HG03521 (cell line): ENCODE measurements at regions not wholly inside any gene's neighbourhood (a gene's known extent, or its start where the extent isn't known, plus 50 kb on each side); places are given as distances from the start of the nearest gene placed in this dataset.

ENCODE experiments used
- ATAC-seq: cut with Tn5 transposase; IDR thresholded peaks from one replicate; pipeline ENCODE4 v1.9.1; 2021; ENCODE audit warnings: mild to moderate bottlenecking, moderate library complexity; ENCODE audit not compliant: unreplicated experiment

DNA sequence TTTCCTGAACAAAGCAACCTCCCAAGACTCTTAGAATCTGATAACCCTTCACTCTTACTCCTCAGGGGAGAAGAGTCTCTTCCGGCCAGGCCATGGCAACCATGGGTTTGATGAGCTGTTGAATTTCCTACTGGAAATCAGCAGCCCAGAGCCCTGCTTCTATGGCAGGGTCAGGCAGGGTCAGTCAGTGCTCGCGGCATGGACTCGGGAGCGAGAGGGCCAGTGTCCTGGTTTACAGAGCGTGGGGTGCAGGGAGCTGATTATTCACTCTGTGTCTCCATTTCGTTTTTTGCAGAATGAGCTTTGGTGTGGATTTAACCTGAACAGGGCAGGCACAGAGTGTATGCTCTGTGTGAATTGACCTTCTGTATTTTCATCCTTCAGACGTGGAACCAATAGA lies 340.6 kb upstream of the SFSWAP start:
- no peak for ATAC-seq

DNA sequence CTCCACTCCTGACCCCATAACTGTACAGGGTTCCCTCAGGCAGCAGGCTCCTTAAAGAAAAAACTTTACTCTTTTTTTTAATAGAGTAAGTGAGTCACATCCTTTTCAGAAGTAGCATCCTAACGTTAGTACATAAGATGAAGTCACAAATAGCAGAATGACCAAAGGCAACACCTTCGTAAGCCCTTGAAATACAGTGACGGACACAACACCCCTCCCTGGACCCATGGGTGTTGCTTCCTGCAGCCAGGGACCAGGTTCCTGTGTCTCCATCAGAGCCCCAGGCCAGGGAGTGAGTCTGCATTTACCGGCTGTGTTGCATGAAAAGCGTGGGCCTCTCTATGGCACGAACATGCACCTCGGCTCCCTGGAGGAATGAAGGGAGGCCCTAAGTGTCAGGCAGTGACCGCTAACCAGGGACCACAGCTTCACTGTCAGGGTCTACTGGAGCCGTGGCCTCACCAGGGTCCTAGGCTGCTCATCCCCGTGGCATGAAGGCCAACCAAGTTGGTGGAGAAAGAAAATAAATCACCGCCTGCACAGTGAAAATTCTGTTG lies 340.0 kb upstream of the SFSWAP start:
- ATAC-seq: no peak

DNA sequence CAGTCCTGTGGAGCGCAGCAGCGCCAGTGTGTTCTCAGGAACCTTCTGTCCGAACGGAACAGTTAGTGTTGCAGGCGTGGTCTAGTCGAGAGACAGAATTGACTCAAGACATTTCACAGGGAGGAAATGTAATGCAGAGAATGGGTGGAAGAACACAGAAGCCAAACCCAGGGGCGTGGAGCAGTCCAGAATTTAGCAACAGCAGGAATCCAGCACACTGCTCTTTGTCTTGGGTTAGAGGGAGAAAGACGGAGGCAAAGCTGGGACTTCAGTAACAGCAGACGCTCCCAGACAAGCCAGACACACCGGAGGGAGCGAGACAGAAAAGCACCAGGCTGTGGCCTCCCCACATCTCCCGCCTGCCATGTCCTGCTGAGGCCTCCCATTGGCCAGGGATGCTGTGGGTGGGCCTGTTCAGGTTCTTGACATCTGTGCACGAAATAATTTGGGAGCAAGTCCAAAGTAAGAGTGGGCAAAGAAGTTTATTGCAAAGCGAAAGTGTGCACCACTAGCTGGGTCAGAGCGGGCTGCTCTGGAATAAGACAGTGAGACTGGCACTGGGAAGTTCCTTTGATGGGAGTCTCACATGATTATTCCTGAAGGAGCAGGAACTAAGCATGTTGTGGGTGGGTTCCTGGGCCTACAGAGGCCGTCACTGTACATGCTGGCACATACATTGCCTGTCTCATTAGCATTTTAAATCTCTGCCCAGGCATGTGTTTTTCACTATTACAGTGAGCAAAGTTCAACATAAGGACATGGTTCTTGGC lies 339.3 kb upstream of the SFSWAP start:
- ATAC-seq: no peak

DNA sequence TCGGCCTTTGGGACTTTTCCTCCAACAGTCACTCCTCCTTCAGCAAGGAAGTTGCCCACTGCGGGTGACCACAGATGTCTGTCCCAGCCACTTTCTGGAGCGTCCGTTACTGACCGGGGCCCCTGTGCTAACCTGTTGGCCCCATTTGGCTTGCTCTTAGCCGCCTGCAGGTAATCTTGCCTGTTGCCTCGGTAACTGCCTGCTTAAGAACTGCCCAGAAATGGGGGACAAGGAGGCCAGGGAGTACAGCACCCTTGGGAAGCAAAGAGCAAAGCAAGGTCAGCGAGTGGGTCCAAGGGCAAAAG lies 338.8 kb upstream of the SFSWAP start:
- ATAC-seq: no peak

DNA sequence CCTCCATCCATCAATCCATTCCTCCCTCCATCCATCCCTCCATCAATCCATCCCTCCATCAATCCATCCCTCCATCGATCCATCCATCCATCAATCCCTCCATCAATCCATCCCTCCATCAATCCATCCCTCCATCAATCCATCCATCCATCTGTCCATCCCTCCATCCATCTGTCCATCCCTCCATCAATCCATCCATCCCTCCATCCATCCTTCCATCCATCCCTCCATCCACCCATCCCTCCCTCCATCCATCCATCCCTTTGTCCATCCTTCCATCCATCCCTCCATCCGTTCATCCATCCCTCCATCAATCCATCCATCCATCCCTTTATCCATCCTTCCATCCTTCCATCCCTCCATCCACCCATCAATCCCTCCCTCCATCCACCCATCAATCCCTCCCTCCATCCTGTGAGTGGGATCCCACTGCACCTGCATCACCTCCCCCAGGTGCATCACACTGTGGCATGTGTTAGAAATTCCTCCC lies 338.1 kb upstream of the SFSWAP start:
- ATAC-seq: no peak

DNA sequence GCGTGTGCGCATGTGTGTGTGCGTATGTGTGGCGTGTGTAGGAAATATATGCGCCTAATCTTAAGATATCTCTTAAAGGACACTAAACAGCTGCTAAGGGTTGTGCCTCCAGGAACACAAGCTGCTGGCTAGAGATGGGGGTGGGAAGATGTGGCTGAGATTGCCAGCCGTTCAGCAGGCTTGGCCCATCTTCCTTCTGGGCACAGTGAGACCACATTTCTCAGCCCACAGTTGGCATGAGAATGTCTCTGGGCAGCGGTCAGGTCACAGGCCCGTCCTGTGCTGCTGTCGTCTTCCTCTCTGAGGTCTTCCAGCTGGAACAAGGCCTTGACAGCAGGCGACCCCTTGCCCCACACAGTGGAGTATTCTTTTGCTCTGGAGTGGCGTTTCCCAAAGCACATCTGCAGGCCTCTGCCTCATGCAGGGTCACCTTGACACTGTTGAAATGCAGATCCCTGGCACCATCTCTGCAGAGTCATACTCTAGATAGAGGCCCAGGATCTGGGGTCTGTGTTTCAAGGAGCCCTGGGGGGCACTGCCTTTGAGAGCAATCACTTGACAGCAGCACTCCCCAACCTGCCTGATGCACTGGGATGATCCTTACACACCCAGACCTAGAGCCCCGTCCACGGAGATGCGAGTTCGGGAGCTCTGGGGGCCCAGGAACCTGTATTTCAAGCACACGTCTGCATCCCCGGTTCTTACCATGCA lies 335.5 kb upstream of the SFSWAP start:
- ATAC-seq: no peak

DNA sequence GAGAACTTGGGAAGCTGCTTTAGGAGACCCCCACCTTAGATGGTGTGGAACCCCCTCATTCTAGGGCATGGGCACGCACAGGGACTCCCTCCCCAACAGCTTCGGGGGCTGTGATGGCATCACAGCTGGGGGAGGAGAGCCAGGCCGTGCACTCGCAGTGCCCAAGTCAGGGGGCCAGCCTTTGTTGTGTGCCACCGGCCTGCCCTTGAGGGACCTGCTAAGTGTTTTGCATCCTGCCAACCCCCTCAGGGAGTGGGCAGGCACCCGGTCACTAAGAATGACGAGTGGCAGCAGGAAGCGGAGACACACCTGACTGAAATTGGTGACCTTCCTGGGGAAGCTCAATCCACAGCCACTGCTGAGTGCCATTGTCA lies 334.9 kb upstream of the SFSWAP start:
- ATAC-seq: no peak

DNA sequence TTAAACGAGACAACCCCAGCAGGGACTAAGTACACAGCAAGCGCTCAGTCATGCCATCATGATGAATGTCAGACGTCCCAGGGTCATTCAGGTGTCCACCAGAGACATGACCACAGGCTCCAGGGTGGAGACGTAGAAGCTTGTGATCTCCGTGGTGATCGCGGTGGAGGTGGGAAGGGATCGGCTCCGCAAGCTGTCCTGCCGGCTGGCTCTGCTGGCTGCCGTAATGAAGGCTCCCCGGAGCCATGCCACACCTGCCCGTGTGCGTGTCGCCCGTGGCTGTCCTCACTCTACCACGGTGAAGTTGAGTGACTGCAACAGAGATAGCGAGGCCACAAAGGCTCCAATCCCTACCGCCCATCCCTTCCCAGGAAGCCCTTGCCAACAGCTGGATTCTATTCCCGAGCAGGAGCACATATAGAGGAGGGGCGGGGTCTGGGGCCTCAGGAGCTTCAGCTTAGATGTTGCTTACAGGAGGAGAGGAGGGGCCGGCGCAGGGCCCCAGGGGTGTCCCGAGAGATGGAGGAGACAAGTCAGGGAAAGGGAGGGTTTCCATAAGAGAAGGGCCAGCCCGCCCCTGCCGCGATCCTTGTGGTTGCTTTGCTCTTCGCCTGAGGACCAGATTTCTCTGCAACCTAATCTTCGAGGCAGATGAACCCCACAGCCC lies 332.6 kb upstream of the SFSWAP start:
- ATAC-seq: no peak

DNA sequence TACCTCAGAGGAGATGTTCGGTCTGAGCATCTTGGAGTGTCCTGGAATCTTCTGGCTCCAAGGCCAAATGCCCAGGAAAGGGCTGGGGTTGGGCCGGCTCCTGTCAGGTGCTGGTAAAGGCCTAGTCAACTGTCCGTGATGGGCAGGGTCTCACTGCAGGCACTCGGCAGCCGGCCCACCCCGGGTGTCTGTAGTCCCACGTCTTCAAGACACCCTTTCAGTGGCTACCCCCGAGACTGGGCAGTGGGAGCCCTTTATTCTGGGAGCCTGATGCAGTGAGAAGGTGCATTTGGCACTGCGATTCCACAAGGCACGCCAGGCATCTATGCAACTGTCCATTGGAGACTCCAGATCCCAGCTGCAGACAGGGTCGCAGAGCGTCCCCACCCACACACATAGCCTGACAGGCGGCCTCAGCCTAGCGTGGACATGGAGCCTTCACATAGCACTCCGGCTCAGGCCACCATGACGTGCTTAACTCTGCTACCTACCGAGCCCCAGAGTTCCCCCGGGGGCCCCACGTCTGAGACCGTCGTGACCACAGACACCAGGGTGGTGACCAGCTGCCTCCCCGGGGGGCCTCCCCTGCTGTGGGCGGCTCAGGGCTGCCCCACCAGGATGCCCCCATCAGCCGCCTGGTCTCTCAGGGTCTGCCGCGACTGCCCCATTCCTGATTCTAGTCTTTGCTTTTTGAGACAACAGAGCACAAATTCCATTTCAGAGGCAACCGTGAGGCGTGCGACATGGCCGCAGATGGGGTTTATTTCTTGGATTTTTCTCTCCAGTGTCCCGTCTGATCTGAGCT lies 331.8 kb upstream of the SFSWAP start:
- ATAC-seq: no peak

DNA sequence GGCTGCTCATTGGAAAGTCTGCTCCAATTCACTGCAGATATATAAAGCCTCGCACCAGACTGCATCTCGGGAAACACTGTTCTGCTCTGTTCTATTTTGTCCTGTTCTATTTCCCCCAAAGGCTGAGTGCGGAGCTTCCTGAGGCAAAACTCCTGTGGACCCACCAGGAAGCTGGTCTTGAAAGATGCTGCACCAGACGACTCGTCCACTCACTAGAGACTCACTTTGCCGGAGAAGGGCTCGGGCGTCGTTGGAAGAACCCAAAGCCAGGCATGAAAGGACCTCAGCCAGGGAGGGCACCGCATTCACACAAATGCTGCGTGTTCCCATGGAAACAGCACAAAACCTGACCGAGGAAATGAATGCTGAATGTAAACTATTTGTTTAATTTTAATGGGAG lies 331.2 kb upstream of the SFSWAP start:
- no peak for ATAC-seq

DNA sequence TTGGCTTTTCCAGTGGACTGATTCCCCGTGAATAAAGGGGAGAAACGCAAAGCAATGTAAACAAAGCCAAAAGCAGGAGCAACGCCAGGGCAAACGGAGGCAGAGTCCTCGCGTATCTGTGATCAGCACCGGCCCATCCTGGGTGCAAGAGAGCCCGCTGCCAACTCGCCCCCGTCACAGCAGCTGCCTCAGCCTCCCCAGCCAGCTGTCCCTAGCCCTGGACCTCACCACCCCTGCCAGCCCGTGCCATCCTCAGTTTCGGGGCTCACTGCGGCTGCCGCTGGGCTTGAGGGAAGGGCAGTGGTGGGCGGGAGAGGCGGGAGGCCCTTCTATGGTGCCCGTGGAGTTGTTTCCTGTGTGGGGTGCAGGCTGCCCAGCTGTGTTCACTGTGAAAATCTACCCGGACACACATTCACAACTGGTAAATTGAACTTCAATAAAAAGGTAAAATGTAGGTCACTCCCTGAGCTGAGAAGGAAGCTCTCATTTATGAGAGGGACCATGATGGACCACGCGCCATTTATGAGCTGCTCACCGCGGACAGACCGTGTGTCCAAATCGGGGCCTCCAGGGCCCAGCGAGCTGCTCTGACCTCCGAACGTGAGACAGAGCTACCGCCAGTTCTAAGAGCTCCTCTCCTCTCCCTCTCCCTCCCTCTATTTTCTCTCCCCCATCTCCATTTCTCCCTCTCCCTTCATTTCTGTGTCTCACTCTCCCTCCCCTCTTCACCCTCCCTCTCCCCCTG lies 330.5 kb upstream of the SFSWAP start:
- ATAC-seq: no peak

DNA sequence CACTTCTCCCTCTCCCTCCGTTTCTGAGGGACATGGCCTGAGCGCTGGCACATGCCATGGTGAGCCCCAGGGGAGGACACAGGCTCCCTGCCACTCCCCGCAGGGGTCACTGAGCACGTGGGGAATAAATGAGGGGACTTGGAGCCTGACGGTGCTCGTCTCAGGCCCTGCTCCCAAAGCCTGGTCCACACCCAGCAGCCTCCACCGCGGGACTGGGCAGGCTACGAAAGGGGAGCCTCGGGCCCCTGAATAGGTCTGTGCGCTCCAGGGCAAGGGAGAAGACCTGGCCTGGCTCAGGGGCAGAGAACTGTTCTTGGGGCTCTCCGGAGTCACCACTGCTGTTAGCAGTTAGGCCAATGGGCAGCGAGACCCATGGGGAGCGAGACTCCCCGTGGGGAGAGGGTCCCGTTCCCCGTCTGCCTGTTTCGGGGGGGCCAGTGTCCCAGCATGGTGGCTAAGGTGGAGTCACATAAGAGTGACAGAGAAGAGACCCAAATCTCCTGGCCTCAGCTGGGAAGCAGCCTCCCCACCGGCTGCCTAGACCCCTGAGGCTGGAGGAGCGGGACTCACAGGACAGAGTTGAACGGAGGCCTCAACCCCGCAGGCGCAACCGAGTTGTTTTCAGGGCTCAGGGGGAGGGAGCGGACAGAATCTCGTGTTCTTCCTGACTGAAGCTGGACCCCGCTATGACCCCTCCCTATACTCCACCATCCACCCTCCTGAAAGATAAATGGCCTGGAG lies 329.8 kb upstream of the SFSWAP start:
- ATAC-seq: no peak

DNA sequence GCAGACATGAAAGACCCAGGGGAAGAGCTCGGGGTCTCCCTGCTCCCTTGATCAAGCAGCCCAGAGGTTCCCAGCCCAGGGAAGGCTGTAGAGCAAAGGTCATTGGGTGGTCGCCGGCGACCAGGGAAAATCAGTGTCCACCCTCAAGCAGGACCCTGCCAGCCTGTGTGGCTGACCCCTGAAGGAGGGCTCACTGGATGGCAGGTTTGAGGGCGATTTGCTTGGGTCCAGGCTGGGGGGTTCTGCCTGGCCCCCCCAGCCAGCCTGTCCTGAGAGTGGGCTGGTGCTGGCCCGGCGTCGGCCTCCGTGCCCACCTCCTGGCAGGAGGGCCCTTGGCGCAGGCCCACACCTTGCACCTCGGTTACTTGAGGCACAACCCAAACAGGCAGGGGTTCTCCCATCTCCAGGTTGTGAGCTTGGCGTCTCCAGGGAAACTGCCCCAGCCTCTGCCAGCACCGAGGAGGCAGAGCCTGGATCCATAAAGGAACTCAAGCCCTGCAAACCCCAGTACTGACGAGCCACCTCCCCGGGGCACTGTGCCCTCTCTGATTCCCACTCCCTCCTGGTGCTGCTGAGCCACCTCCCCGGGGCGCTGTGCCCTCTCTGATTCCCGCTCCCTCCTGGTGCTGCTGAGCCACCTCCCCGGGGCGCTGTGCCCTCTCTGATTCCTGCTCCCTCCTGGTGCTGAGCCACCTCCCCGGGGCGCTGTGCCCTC lies 329.0 kb upstream of the SFSWAP start:
- no peak for ATAC-seq

DNA sequence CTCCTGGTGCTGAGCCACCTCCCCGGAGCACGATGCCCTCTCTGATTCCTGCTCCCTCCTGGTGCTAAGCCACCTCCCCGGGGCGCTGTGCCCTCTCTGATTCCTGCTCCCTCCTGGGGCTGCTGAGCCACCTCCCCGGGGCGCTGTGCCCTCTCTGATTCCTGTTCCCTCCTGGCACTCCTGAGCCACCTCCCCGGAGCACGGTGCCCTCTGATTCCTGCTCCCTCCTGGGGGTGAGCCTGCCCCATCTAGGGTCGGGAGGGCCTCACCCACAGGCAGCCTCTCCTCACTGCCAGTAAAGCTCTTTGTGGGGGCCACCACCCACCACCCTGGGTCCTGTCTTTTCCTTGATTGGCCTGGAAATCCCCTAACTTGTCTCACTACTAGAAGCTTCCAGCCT lies 327.6 kb upstream of the SFSWAP start:
- ATAC-seq: no peak

DNA sequence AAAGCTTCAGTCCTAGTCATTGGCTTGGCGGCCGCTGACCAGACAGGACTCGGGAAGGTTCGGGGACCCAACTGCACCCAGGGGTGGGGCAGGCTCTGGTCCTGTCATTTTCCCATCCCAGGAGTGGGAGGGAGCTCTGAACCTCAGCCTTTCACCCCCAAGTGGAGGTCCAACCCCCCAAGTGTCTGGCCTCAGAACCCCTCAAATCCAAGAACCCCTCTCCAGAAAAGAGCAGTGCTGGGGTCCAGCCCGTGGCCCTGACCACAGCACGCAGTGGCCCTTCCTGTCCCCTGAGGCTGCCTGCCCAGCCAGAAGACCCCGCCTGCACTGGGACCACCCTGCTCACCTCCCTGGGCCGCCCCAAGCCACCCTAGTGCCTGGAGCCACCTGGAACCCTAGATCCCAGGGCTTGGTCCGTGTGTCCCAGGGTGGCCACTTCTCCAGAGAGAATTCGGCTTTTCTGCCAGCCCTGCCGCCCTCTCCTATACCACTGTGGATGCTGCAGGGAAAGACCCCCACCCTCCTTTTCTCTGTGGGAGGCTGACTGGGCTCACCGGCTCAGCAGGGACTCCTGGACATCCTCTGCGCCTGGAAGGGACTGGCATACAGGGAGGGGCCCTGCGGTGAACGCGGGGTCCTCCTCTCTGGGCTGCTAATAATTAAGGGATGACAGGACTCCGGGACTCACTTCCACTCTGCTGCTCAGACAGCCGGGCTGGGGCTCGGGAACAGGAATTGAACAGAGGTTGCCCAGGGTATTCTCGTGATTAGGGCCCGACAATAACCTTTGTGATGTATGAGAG lies 326.9 kb upstream of the SFSWAP start:
- ATAC-seq: no peak

DNA sequence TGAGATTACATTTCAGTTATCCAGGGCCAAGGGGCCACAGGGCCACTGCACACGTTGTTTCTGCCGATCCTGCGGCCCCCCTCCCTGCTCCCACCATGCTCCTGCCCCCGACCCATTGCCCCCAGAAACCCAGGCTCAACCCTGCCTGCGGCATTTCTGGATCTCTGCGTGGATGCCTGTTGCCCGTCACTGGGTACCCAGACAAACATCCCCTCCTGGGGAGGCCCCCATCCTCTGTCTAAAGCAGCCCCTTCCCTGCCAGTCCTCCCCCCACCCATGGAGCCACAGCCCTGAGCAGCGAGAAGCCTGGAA lies 326.4 kb upstream of the SFSWAP start:
- ATAC-seq: no peak

DNA sequence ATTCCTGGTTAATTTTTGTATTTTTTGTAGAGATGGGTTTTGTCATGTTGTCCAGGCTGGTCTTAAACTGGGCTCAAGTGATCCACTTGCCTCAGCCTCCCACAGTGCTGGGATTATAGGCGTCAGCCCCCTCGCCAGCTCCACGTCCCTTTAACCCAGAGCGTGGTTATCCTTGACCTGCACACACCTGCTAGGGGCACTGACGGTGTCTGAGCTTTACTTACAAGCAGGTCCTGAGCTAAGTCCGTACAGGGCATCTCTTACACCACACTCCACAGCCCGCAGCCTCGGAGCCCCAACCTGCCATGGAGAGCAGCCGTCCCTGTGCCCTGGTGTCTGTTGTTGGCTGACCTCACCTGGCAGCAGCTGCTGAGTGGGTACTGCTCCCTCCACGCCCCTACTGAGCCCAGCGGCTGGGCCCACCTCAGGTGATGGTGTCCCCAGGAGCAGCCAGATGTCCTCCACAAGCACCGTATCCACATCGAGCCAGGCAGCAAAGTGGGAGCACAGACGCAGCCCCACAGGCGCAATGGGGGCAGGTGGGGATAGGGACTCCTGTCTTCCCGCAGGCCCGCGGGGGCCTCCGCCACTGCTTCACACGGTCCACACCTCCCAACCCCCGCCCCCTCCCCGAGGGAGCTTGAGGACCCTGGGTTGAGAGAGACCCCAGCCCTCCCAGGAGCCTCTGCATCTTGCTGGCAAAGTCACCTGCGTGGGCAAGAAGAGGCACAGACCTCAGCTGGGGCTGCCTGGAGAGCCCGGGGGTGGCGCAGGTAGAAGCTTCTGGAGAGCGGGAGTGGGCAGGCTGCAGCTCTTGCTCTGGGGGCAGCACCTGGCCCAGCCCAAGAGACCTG lies 325.4 kb upstream of the SFSWAP start:
- no peak for ATAC-seq

DNA sequence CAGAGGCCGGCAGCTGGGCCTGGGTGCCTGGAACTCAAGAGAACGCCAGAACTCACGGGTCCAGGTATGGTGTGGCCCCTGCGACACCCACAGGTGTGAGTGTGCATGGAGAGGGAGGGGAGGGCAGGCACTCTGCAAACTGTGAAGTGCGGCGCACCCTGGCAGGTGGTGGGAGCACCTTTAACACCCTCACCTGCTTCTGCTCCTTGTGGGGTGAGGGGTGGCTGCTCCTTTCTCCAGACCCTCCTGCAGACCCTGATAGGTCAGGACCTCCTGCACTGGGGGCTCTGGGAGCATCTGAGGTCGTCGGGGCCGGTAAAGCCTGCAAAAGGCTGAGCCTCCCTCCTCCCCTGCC lies 324.7 kb upstream of the SFSWAP start:
- ATAC-seq: no peak
